Fibroblast of lung (primary cell): ENCODE measurements at regions not wholly inside any gene's neighbourhood (a gene's known extent, or its start where the extent isn't known, plus 50 kb on each side); places are given as distances from the start of the nearest gene placed in this dataset.

ENCODE experiments used
- DNase-seq, 2 donors: peaks; one replicate each; pipeline versions ENCODE4 v3.0.0 to v3.0.0-alpha.2; 2010; ENCODE audit warnings: low read depth in 2 of 2
- H2AFZ ChIP-seq: 2 replicates; pipeline ENCODE4 v1.5.1; 2012; ENCODE audit warnings: low read length, control low read depth, inconsistent platforms
- H3K27ac ChIP-seq: 2 replicates; pipeline ENCODE4 v1.5.1; 2011; ENCODE audit warnings: low read length, control low read depth; ENCODE audit not compliant: insufficient read depth
- H3K27me3 ChIP-seq: 2 replicates; pipeline ENCODE4 v1.5.1; 2011; ENCODE audit warnings: mild to moderate bottlenecking, low read length; ENCODE audit not compliant: control insufficient read depth, insufficient read depth
- H3K36me3 ChIP-seq: 2 replicates; pipeline ENCODE4 v1.5.1; 2011; ENCODE audit warnings: low read length; ENCODE audit not compliant: control insufficient read depth, insufficient read depth
- H3K4me1 ChIP-seq: 2 replicates; pipeline ENCODE4 v1.5.1; 2011; ENCODE audit warnings: low read length; ENCODE audit not compliant: control insufficient read depth, insufficient read depth; ENCODE audit errors: extremely low read depth
- H3K4me2 ChIP-seq: 2 replicates; pipeline ENCODE4 v1.5.1; 2011; ENCODE audit warnings: low read length, control low read depth; ENCODE audit not compliant: insufficient read depth; ENCODE audit errors: extremely low read depth
- H3K4me3 ChIP-seq, 4 experiments: fragments of 200-600 bp in 1 of 4; sonication (generic) in 1 of 4; replicated peaks in 1 of 4; 2 replicates each; pipeline ENCODE4 v1.5.1; 2011 to 2016; ENCODE audit warnings: low read length in 4 of 4, low read depth in 3 of 4, mild to moderate bottlenecking in 3 of 4, control low read depth in 2 of 4, inconsistent platforms in 1 of 4, mixed read lengths in 1 of 4; ENCODE audit not compliant: insufficient read depth in 1 of 4; ENCODE audit errors: control extremely low read depth in 1 of 4
- H3K79me2 ChIP-seq: 2 replicates; pipeline ENCODE4 v1.5.1; 2012; ENCODE audit warnings: mild to moderate bottlenecking, low read length, inconsistent platforms; ENCODE audit not compliant: control insufficient read depth, insufficient read depth
- H3K9ac ChIP-seq: 2 replicates; pipeline ENCODE4 v1.5.1; 2011; ENCODE audit warnings: mild to moderate bottlenecking, low read length, control low read depth; ENCODE audit not compliant: insufficient read depth
- H3K9me3 ChIP-seq: 2 replicates; pipeline ENCODE4 v1.5.1; 2012; ENCODE audit warnings: low read depth, low read length; ENCODE audit not compliant: control insufficient read depth, insufficient read depth
- H4K20me1 ChIP-seq: 2 replicates; pipeline ENCODE4 v1.5.1; 2011; ENCODE audit warnings: low read length; ENCODE audit not compliant: control insufficient read depth, insufficient read depth; ENCODE audit errors: extremely low read depth
- CTCF ChIP-seq, 2 donors: IDR thresholded peaks in 1 of 2; conservative IDR thresholded peaks in 1 of 2; 1 replicate in 1 of 2; 2 replicates in 1 of 2; pipeline ENCODE4 v1.5.1; 2011 to 2012; ENCODE audit warnings: low read length in 2 of 2, control low read depth in 1 of 2, inconsistent platforms in 1 of 2, low read depth in 1 of 2, mild to moderate bottlenecking in 1 of 2
- EZH2 ChIP-seq: IDR thresholded peaks from 2 replicates; pipeline ENCODE4 v1.5.1; 2012; ENCODE audit warnings: low read length, control low read depth, mild to moderate bottlenecking; ENCODE audit errors: missing control alignments

GRCh38 chr11:59281177-59281576 is 68.5 kb upstream of the MPEG1 start:
- no peak overlapping the region for H3K4me2 ChIP-seq
- H3K79me2 ChIP-seq = no peaks in the 10 kb centered on the region
- no peak overlapping the region for H3K27ac ChIP-seq
- no peaks in the 10 kb centered on the region for H3K4me1 ChIP-seq
- H3K36me3 ChIP-seq = no peaks in the 10 kb centered on the region
- no peak overlapping the region for H3K9ac ChIP-seq
- DNase-seq = no peak
- H3K27me3 ChIP-seq = peaks cover 1% of the 10 kb centered on the region
- no peaks in the 10 kb centered on the region for H4K20me1 ChIP-seq
- no peak for TF ChIP-seq CTCF (conservative IDR thresholded peaks at IDR 0.05 in 1 of 2, IDR thresholded peaks at IDR 0.05 in 1 of 2; ENCODE audit: low read depth in 1 of 2, low read length in 2 of 2)
- TF ChIP-seq EZH2 = no peak
- no peak overlapping the region for H3K4me3 ChIP-seq
- H2AFZ ChIP-seq = no peak overlapping the region
- no peaks in the 10 kb centered on the region for H3K9me3 ChIP-seq

GRCh38 chr11:59273373-59273841 is 60.7 kb upstream of the MPEG1 start:
- H3K4me1 ChIP-seq = no peaks in the 10 kb centered on the region
- no peaks in the 10 kb centered on the region for H3K79me2 ChIP-seq
- H3K9ac ChIP-seq = no peak overlapping the region
- H3K36me3 ChIP-seq = no peaks in the 10 kb centered on the region
- H4K20me1 ChIP-seq = no peaks in the 10 kb centered on the region
- DNase-seq = no peak
- no peak overlapping the region for H3K4me2 ChIP-seq
- peaks cover 9% of the 10 kb centered on the region for H3K27me3 ChIP-seq
- no peak for TF ChIP-seq EZH2
- no peak for TF ChIP-seq CTCF (conservative IDR thresholded peaks at IDR 0.05 in 1 of 2, IDR thresholded peaks at IDR 0.05 in 1 of 2; ENCODE audit: low read depth in 1 of 2, low read length in 2 of 2)
- no peak overlapping the region for H3K4me3 ChIP-seq
- H2AFZ ChIP-seq = no peak overlapping the region
- no peak overlapping the region for H3K27ac ChIP-seq
- no peaks in the 10 kb centered on the region for H3K9me3 ChIP-seq

GRCh38 chr11:59272771-59273372 is 60.1 kb upstream of the MPEG1 start:
- TF ChIP-seq CTCF (conservative IDR thresholded peaks at IDR 0.05 in 1 of 2, IDR thresholded peaks at IDR 0.05 in 1 of 2; ENCODE audit: low read depth in 1 of 2, low read length in 2 of 2) = no peak
- no peak for TF ChIP-seq EZH2
- H3K9me3 ChIP-seq = no peaks in the 10 kb centered on the region
- no peak for DNase-seq
- H3K4me3 ChIP-seq = no peak overlapping the region
- H4K20me1 ChIP-seq = no peaks in the 10 kb centered on the region
- peaks cover 9% of the 10 kb centered on the region for H3K27me3 ChIP-seq
- no peak overlapping the region for H3K4me2 ChIP-seq
- H2AFZ ChIP-seq = no peak overlapping the region
- no peaks in the 10 kb centered on the region for H3K79me2 ChIP-seq
- H3K36me3 ChIP-seq = no peaks in the 10 kb centered on the region
- H3K27ac ChIP-seq = no peak overlapping the region
- no peak overlapping the region for H3K9ac ChIP-seq
- no peaks in the 10 kb centered on the region for H3K4me1 ChIP-seq
